ENCODE measurements at regions not wholly inside any gene's neighbourhood (a gene's known extent, or its start where the extent isn't known, plus 50 kb on each side); places are given as distances from the start of the nearest gene placed in this dataset.

- Histone ChIP-seq H3K4ac (ENCODE audit: low read depth, low read length) (no peak overlapping the region), H2BK5ac (ENCODE audit: insufficient read length, low read length) (no peak overlapping the region), H3K79me2 (ENCODE audit: insufficient read depth, low read length) (no peaks in the 10 kb centered on the region), H3K27me3 (ENCODE audit: insufficient read depth, low read length) (no peaks in the 10 kb centered on the region), H3K14ac (ENCODE audit: insufficient read depth, low read length) (no peak overlapping the region), H3K23me2 (ENCODE audit: insufficient read length, low read depth, low read length, poor library complexity, severe bottlenecking) (no peaks in the 10 kb centered on the region), H3K18ac (ENCODE audit: insufficient read length, low read depth, low read length) (no peak overlapping the region), H3K79me1 (ENCODE audit: insufficient read depth, low read depth, low read length, poor library complexity, severe bottlenecking) (no peaks in the 10 kb centered on the region), H4K20me1 (ENCODE audit: control insufficient read depth, insufficient read depth, insufficient read length) (no peaks in the 10 kb centered on the region), H2BK120ac (ENCODE audit: low read depth, low read length, poor library complexity, severe bottlenecking) (no peak overlapping the region), H3K9me3 (ENCODE audit: control insufficient read depth, low read depth, low read length) (no peaks in the 10 kb centered on the region), H2AK5ac (ENCODE audit: insufficient read length, low read length) (no peak overlapping the region), H2BK12ac (ENCODE audit: insufficient read length, low read depth, low read length) (no peak overlapping the region), H3K56ac (ENCODE audit: insufficient read length, low read depth, low read length) (no peak overlapping the region), H2AFZ (ENCODE audit: low read length) (no peak overlapping the region), H3T11ph (ENCODE audit: low read length) (no peak overlapping the region), H3K23ac (ENCODE audit: insufficient read length, low read depth, low read length) (no peak overlapping the region), H3K9ac (ENCODE audit: extremely low read depth, insufficient read length, low read length) (no peak overlapping the region), H3K27ac (ENCODE audit: insufficient read length, low read depth, low read length) (no peak overlapping the region), H4K5ac (ENCODE audit: insufficient read length, low read depth, low read length) (no peak overlapping the region), H2BK20ac (ENCODE audit: low read depth, low read length, poor library complexity, severe bottlenecking) (no peak overlapping the region), H3K4me1 (ENCODE audit: insufficient read depth, low read length) (no peaks in the 10 kb centered on the region; the same call in 1 of the 2 replicates), H4K91ac (ENCODE audit: insufficient read length, low read depth, low read length) (no peak overlapping the region), H2BK15ac (ENCODE audit: low read depth, low read length) (no peak overlapping the region), H3K4me2 (ENCODE audit: insufficient read depth, insufficient read length, low read length) (no peak overlapping the region), H4K8ac (replicated peaks; ENCODE audit: insufficient read length, low read depth, low read length) (no peak overlapping the region)
- no CpG with 5 or more reads among the region's 5 CpGs for WGBS (ENCODE audit: extremely low coverage, insufficient read length, low lambda C conversion rate)
- Mint-ChIP-seq H3K27ac (no peak overlapping the region), H3K27me3 (ENCODE audit: low read depth) (no peaks in the 10 kb centered on the region; the same call in 1 of the 2 replicates), H3K4me1 (peaks cover 14 to 28% of the 10 kb centered on the region in 2 experiments), H3K4me3 (no peak overlapping the region; a peak in 1 of 5 replicates), H3K9me3 (peaks cover 5 to 11% of the 10 kb centered on the region in 2 experiments; a peak in 4 of 5 replicates), H3K36me3 (ENCODE audit: insufficient read depth in 1 of 3, low read depth in 3 of 3) (peaks cover 0 to 12% (median 6%) of the 10 kb centered on the region in 3 experiments; a peak in 5 of 7 replicates)
- no peak for DNase-seq
- TF ChIP-seq CTCF (conservative IDR thresholded peaks at IDR 0.05): no peak
These were observed 535.4 kb upstream of the JARID2 start for GRCh38 chr6:14710421-14710820.
